K562 (cell line): ENCODE measurements at regions not wholly inside any gene's neighbourhood (a gene's known extent, or its start where the extent isn't known, plus 50 kb on each side); places are given as distances from the start of the nearest gene placed in this dataset.

ENCODE experiments used
- ATAC-seq: fragments of 200-7000 bp; cut with Tn5 transposase; 3 replicates; pipeline ENCODE4 v1.9.1; 2020; ENCODE audit warnings: moderate library complexity
- BruUV-seq: library from RNA; stranded (reverse); fragments of 400-500 nt; replicated peaks from 2 replicates; lab custom pipeline; 2021; lab: Mats Ljungman, UMichigan
- CTCF ChIA-PET: fragments of 300-600 bp; formaldehyde crosslinking; extraction: SDS; loops from one replicate; lab custom pipeline; 2021; ENCODE audit warnings: low intra/inter-chr PET ratio; lab: Yijun Ruan, JAX
- POLR2A ChIA-PET: fragments of 300-600, 350-650 bp; sonication (Branson Sonifier 250); formaldehyde crosslinking; extraction: SDS; loops from one replicate; lab custom pipeline; 2021; ENCODE audit warnings: antibody characterized with exemption, inconsistent platforms; lab: Yijun Ruan, JAX
- DNase-seq, 4 experiments: peaks; one replicate each; pipeline versions ENCODE4 v3.0.0 to v3.0.0-alpha.2; 2011 to 2018; ENCODE audit warnings: low spot score in 3 of 4, mixed read lengths in 3 of 4; ENCODE audit errors: extremely low read depth in 1 of 4
- FAIRE-seq: peaks from 2 replicates; lab custom pipeline; 2011; peaks lifted over from hg19 to GRCh38; lab: Jason Lieb, UNC
- H2AFZ ChIP-seq: 2 replicates; pipeline ENCODE4 v1.6.0; 2011; ENCODE audit warnings: low read depth, low read length, control low read depth, inconsistent platforms
- H3K27ac ChIP-seq: fragments of 200-600 bp; 3 replicates; pipeline ENCODE4 v1.8.0; 2011; ENCODE audit warnings: low read depth, mild to moderate bottlenecking, control low read depth, inconsistent platforms, low read length, moderate library complexity, mixed read lengths; ENCODE audit errors: extremely low read depth
- H3K27me3 ChIP-seq, 2 experiments: fragments of 300-600 bp in 1 of 2; 2 replicates in 1 of 2; 3 replicates in 1 of 2; pipeline versions ENCODE4 v1.6.0 to v1.8.0; 2011; ENCODE audit warnings: inconsistent platforms in 2 of 2, low read length in 2 of 2, mild to moderate bottlenecking in 1 of 2, mixed read lengths in 1 of 2, moderate library complexity in 1 of 2; ENCODE audit not compliant: control insufficient read depth in 2 of 2, insufficient read depth in 2 of 2
- H3K36me3 ChIP-seq: fragments of 300-600 bp; 3 replicates; pipeline ENCODE4 v1.8.0; 2011; ENCODE audit warnings: mild to moderate bottlenecking, low read length, inconsistent platforms; ENCODE audit not compliant: control insufficient read depth, insufficient read depth
- H3K4me1 ChIP-seq, 2 experiments: fragments of 200-600 bp in 1 of 2; replicated peaks in 1 of 2; 2 replicates in 1 of 2; 3 replicates in 1 of 2; pipeline versions ENCODE4 v1.5.1 to v1.8.0; 2011; ENCODE audit warnings: inconsistent platforms in 2 of 2, low read length in 2 of 2, mild to moderate bottlenecking in 1 of 2, mixed read lengths in 1 of 2, moderate library complexity in 1 of 2; ENCODE audit not compliant: control insufficient read depth in 2 of 2, insufficient read depth in 2 of 2
- H3K4me2 ChIP-seq: 2 replicates; pipeline ENCODE4 v1.6.1; 2011; ENCODE audit warnings: low read length, control low read depth, inconsistent platforms, mixed read lengths; ENCODE audit not compliant: insufficient read depth
- H3K4me3 ChIP-seq: fragments of 200-600 bp; sonication (generic), shearing (Covaris generic); 2 replicates; pipeline ENCODE4 v1.5.1; 2016; ENCODE audit warnings: control low read depth, inconsistent platforms
- H3K79me2 ChIP-seq: fragments of 200-600 bp; 3 replicates; pipeline ENCODE4 v1.8.0; 2011; ENCODE audit warnings: low read length, inconsistent platforms; ENCODE audit not compliant: control insufficient read depth, insufficient read depth
- H3K9ac ChIP-seq, 2 experiments: 2 replicates each; pipeline versions ENCODE4 v1.6.0 to v1.6.1; 2011; ENCODE audit warnings: low read depth in 2 of 2, low read length in 2 of 2, control low read depth in 1 of 2, inconsistent platforms in 1 of 2, mild to moderate bottlenecking in 1 of 2, mixed read lengths in 1 of 2; ENCODE audit not compliant: insufficient read depth in 1 of 2
- H3K9me1 ChIP-seq: one replicate; pipeline ENCODE4 v1.6.0; 2011; ENCODE audit warnings: inconsistent platforms, mild to moderate bottlenecking, low read length, moderate library complexity; ENCODE audit not compliant: control insufficient read depth, insufficient read depth
- H3K9me3 ChIP-seq: replicated peaks from 2 replicates; pipeline ENCODE4 v1.5.1; 2011; ENCODE audit warnings: low read depth, low read length, inconsistent platforms; ENCODE audit not compliant: control insufficient read depth, insufficient read depth
- H4K20me1 ChIP-seq: replicated peaks from 2 replicates; pipeline ENCODE4 v1.6.1; 2011; ENCODE audit warnings: low read length, inconsistent platforms, mixed read lengths; ENCODE audit not compliant: control insufficient read depth, insufficient read depth
- ADNP ChIP-seq: fragments of 200-800 bp; sonication (Bioruptor generic); IDR thresholded peaks from 2 replicates; pipeline ENCODE4 v1.6.1; 2016; ENCODE audit warnings: missing genetic modification characterization, missing compliant biosample characterization
- CREBBP ChIP-seq: IDR thresholded peaks from one replicate; pipeline ENCODE4 v1.6.1; 2012; ENCODE audit warnings: low read depth, mild to moderate bottlenecking, control low read depth, inconsistent platforms, low read length
- FUS ChIP-seq: fragments of 200-400 bp; formaldehyde crosslinking; optimal IDR thresholded peaks from 2 replicates; pipeline ENCODE3; 2017; ENCODE audit warnings: low read depth, low read length
- HDAC8 ChIP-seq: fragments of 450-650 bp; IDR thresholded peaks from 2 replicates; pipeline ENCODE4 v1.6.1; 2016; ENCODE audit warnings: mild to moderate bottlenecking, missing genetic modification characterization, moderate library complexity, missing compliant biosample characterization
- NUFIP1 ChIP-seq: fragments of 450-650 bp; IDR thresholded peaks from 2 replicates; pipeline ENCODE4 v1.6.1; 2018; ENCODE audit not compliant: partially characterized antibody
- SIN3A ChIP-seq, 2 experiments: fragments of 150-350 bp in 1 of 2; IDR thresholded peaks; 2 replicates each; pipeline ENCODE4 v1.6.1; 2011 to 2016; ENCODE audit warnings: borderline replicate concordance in 2 of 2, low read depth in 2 of 2, low read length in 2 of 2, mild to moderate bottlenecking in 2 of 2, moderate library complexity in 2 of 2; ENCODE audit not compliant: control insufficient read depth in 1 of 2
- TRIM28 ChIP-seq: fragments of 450-650 bp; IDR thresholded peaks from 2 replicates; pipeline ENCODE4 v1.6.1; 2017
- ZFP36 ChIP-seq: fragments of 150-350 bp; IDR thresholded peaks from 2 replicates; pipeline ENCODE4 v1.6.1; 2018; ENCODE audit warnings: low read length, low read depth; ENCODE audit not compliant: partially characterized antibody
- ZNF133 ChIP-seq: fragments of 250-450 bp; sonication (Bioruptor Pico); IDR thresholded peaks from 2 replicates; pipeline ENCODE4 v1.4.0; 2020; ENCODE audit warnings: mild to moderate bottlenecking
- ZNF165 ChIP-seq: fragments of 250-450 bp; sonication (Bioruptor Pico); IDR thresholded peaks from 2 replicates; pipeline ENCODE4 v1.4.0; 2020; ENCODE audit warnings: borderline replicate concordance
- ZNF668 ChIP-seq: fragments of 250-450 bp; sonication (Bioruptor Pico); IDR thresholded peaks from 2 replicates; pipeline ENCODE4 v1.8.0; 2022; ENCODE audit warnings: mild to moderate bottlenecking, inconsistent platforms
- in situ Hi-C: fragments of 300-500 bp; cut with MboI; formaldehyde crosslinking; loops from 4 replicates; pipeline ENCODE4 v1.15.0; 2018; ENCODE audit warnings: inconsistent platforms, mixed read lengths
- intact Hi-C: fragments of 100-400 bp; cut with micrococcal nuclease; formaldehyde crosslinking; loops from 2 replicates; pipeline ENCODE4 v1.14.2; 2022
- TF ChIP-seq, protein P1 (sequence below), 2 experiments: fragments of 450-650 bp in 1 of 2; sonication (generic) in 1 of 2; formaldehyde crosslinking in 1 of 2; IDR thresholded peaks; 2 replicates each; pipeline versions ENCODE4 v1.7.1 to v1.9.0; 2016 to 2022; ENCODE audit warnings: inconsistent platforms in 1 of 2, mild to moderate bottlenecking in 1 of 2, missing genetic modification reagents in 1 of 2
- TF ChIP-seq, protein P2 (sequence below): fragments of 450-650 bp; formaldehyde crosslinking; IDR thresholded peaks from 2 replicates; pipeline ENCODE4 v1.4.0; 2020; ENCODE audit warnings: mild to moderate bottlenecking, moderate library complexity

GRCh38 chr11:103727262-103727661 lies 309.2 kb upstream of the DDI1 start (continued):
- no peak for TF ChIP-seq ZFP36

GRCh38 chr11:103729617-103730016 lies 306.8 kb upstream of the DDI1 start:
- Histone ChIP-seq H3K27me3 (no peaks in the 10 kb centered on the region), H3K9me3 (no peaks in the 10 kb centered on the region), H3K4me2 (no peak overlapping the region), H3K36me3 (no peaks in the 10 kb centered on the region), H3K79me2 (no peaks in the 10 kb centered on the region), H3K4me3 (no peak overlapping the region), H4K20me1 (no peaks in the 10 kb centered on the region), H2AFZ (no peak overlapping the region), H3K9me1 (no peaks in the 10 kb centered on the region), H3K9ac (no peak overlapping the region), H3K27ac (no peak overlapping the region), H3K4me1 (no peaks in the 10 kb centered on the region)
- no TSS peak for BruUV-seq
- ChIA-PET POLR2A (no interaction called here), CTCF (no interaction called here)
- no peak for ATAC-seq
- in situ Hi-C loops (no loop called here), intact Hi-C loops (no loop called here)
- DNase-seq, result no peak
- no peak for FAIRE-seq
- TF ChIP-seq HDAC8 (tag), result no peak
- TF ChIP-seq TRIM28, result no peak
- no peak for TF ChIP-seq SIN3A (IDR thresholded peaks at IDR 0.05; ENCODE audit: borderline replicate concordance in 2 of 2, control insufficient read depth in 1 of 2, low read depth in 2 of 2, low read length in 2 of 2)
- TF ChIP-seq, protein P1, sequence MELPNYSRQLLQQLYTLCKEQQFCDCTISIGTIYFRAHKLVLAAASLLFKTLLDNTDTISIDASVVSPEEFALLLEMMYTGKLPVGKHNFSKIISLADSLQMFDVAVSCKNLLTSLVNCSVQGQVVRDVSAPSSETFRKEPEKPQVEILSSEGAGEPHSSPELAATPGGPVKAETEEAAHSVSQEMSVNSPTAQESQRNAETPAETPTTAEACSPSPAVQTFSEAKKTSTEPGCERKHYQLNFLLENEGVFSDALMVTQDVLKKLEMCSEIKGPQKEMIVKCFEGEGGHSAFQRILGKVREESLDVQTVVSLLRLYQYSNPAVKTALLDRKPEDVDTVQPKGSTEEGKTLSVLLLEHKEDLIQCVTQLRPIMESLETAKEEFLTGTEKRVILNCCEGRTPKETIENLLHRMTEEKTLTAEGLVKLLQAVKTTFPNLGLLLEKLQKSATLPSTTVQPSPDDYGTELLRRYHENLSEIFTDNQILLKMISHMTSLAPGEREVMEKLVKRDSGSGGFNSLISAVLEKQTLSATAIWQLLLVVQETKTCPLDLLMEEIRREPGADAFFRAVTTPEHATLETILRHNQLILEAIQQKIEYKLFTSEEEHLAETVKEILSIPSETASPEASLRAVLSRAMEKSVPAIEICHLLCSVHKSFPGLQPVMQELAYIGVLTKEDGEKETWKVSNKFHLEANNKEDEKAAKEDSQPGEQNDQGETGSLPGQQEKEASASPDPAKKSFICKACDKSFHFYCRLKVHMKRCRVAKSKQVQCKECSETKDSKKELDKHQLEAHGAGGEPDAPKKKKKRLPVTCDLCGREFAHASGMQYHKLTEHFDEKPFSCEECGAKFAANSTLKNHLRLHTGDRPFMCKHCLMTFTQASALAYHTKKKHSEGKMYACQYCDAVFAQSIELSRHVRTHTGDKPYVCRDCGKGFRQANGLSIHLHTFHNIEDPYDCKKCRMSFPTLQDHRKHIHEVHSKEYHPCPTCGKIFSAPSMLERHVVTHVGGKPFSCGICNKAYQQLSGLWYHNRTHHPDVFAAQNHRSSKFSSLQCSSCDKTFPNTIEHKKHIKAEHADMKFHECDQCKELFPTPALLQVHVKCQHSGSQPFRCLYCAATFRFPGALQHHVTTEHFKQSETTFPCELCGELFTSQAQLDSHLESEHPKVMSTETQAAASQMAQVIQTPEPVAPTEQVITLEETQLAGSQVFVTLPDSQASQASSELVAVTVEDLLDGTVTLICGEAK (IDR thresholded peaks at IDR 0.05), result no peak
- TF ChIP-seq, protein P1 (CRISPR knock-in tag; IDR thresholded peaks at IDR 0.05), result no peak
- no peak for TF ChIP-seq ADNP
- no peak for TF ChIP-seq ZNF165
- no peak for TF ChIP-seq ZNF133 (CRISPR knock-in tag)
- no peak for TF ChIP-seq FUS
- TF ChIP-seq CREBBP, result no peak
- TF ChIP-seq, protein P2, sequence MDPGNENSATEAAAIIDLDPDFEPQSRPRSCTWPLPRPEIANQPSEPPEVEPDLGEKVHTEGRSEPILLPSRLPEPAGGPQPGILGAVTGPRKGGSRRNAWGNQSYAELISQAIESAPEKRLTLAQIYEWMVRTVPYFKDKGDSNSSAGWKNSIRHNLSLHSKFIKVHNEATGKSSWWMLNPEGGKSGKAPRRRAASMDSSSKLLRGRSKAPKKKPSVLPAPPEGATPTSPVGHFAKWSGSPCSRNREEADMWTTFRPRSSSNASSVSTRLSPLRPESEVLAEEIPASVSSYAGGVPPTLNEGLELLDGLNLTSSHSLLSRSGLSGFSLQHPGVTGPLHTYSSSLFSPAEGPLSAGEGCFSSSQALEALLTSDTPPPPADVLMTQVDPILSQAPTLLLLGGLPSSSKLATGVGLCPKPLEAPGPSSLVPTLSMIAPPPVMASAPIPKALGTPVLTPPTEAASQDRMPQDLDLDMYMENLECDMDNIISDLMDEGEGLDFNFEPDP, result no peak
- no peak for TF ChIP-seq NUFIP1
- TF ChIP-seq ZNF668 (CRISPR knock-in tag), result no peak
